SK-N-MC (cell line): ENCODE measurements at regions not wholly inside any gene's neighbourhood (a gene's known extent, or its start where the extent isn't known, plus 50 kb on each side); places are given as distances from the start of the nearest gene placed in this dataset.

Experiments used
- EZH2 ChIP-seq: fragments of 200-600 bp; sonication (generic); IDR thresholded peaks from one replicate; pipeline ENCODE4 v1.6.1; 2017; ENCODE audit warnings: antibody characterized with exemption
- POLR2AphosphoS5 ChIP-seq: IDR thresholded peaks from 2 replicates; pipeline ENCODE4 v1.6.1; 2012; ENCODE audit warnings: mild to moderate bottlenecking, low read depth, low read length, borderline replicate concordance

DNA sequence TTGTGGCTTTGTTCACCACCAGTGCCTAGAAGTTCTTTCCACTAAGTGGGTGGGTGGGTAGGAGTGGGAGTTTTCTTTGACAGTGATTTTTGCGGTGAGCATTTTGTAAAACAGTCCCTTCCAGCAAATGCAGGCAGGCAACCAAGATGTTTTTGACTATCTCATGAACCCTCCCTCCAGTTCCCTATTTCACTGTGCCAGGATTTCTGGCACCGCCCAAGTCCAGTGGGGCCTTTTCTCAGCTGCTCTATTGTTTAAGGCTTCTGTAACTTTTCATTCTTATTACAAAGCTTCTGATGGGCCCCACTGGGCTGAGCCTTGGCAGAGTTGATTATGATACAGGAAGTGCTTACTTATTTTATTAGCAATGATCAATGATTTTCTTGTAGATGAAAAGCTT lies 236.0 kb downstream of the EDEM1 start:
- TF ChIP-seq POLR2AphosphoS5 (no peak), EZH2 (no peak)
